GM18870 (cell line): ENCODE measurements at regions not wholly inside any gene's neighbourhood (a gene's known extent, or its start where the extent isn't known, plus 50 kb on each side); places are given as distances from the start of the nearest gene placed in this dataset.

Experiments
- ATAC-seq: cut with Tn5 transposase; IDR thresholded peaks from one replicate; pipeline ENCODE4 v1.9.1; 2021; ENCODE audit warnings: moderate library complexity; ENCODE audit not compliant: unreplicated experiment

- ATAC-seq, result no peak
These were observed 356.3 kb upstream of the HSF2 start for GRCh38 chr6:122042960-122043735.

- no peak for ATAC-seq
These were observed 350.9 kb upstream of the HSF2 start for GRCh38 chr6:122048570-122048969.

- no peak for ATAC-seq
These were observed 350.1 kb upstream of the HSF2 start for GRCh38 chr6:122049341-122049740.

DNA sequence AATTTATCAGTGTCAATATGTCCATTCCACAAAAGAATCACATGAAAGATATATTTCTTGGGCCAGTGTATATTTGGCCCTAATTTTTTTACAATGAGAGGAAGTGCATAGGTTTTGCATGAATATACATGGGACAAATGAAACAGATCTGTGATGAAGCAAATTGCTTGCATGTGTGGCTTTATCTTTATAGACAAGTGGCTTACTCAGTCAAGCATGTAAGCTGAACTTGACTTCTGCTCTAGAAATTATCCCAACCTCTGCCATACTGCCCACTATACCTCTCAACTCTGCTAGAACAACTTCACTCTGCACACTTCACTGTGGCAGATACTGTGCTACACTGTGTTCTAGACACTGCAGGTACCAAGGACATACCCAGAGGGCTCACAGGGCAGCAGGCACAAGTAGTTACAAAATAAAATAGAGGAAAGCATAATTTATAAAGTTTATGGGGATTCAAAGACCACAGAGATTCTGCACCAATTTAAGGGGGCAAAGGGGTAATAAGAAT is 349.2 kb upstream of the HSF2 start:
- no peak for ATAC-seq

- no peak for ATAC-seq
These were observed 347.0 kb upstream of the HSF2 start for GRCh38 chr6:122052346-122052900.

- no peak for ATAC-seq
These were observed 339.5 kb upstream of the HSF2 start for GRCh38 chr6:122059918-122060317.

- ATAC-seq, result no peak
These were observed 337.6 kb upstream of the HSF2 start for GRCh38 chr6:122061855-122062254.

- no peak for ATAC-seq
These were observed 336.4 kb upstream of the HSF2 start for GRCh38 chr6:122063076-122063475.

DNA sequence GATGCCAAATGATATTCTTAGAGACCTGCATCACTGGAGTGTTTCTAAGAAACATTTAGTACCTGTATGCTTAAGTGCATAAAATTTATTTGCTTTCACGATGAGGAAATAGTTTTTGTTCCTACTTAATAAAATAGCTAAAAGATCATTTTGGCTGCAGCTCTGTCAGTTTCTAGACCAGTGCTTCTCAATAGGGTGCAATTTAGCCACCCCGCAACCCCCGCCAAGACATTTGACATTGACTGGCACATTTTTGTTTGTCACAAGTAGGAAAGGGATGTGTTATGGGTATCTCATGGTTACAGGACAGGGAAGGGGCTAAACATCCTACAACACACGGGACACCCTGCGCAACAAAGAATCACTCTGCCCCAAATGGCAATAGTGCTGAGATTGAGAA is 335.7 kb upstream of the HSF2 start:
- ATAC-seq, result no peak

GRCh38 chr6:122066200-122066599 is 333.3 kb upstream of the HSF2 start:
- ATAC-seq, result no peak

- no peak for ATAC-seq
These were observed 331.1 kb upstream of the HSF2 start for GRCh38 chr6:122068291-122068769.

DNA sequence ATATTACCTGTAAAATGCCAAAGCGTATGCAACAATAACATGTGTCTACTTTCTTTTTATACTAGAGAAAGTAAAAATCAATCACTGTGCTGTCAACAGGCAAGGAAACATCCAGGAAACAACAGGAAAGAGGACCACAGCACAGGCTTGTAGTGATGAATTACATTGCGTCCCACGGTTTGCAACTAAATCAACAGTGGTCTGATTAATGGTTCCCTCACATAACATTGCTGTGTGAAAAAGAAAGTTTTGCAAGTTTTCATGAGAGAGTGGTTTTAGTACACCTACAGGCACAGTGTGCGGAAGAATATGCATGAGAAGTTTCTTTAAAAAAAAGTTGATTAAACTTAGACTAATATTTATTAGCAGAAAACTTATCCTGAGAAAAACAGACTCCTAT is 329.5 kb upstream of the HSF2 start:
- ATAC-seq, result no peak

DNA sequence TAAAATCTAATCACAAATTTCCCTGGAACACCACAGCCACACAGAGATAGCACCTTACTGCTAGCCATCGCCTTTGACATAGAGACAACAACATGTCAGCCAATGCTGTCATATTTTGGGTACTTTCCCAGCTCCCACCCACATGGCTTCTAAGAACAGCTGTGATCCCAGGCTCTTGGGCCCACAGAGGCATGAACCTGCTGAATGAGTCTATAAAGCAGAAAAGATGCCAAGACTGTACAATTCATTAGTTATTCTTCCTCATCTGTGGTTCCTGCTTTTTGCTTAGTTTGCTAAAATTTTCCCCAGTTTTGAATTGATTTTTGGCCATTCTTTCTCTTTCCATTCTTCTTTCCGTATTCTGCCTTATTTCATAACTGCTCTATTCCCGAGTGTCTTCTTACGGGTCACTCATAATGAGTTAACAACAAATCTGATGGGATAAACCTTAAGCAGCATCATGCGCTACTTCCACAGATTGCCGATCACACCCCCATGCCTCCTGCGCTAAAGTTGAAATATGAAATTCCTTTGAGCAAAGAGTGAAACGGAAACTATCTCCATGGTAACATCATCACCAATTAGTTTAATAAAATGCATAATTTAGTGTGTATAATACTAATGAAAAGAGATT is 327.3 kb upstream of the HSF2 start:
- no peak for ATAC-seq

DNA sequence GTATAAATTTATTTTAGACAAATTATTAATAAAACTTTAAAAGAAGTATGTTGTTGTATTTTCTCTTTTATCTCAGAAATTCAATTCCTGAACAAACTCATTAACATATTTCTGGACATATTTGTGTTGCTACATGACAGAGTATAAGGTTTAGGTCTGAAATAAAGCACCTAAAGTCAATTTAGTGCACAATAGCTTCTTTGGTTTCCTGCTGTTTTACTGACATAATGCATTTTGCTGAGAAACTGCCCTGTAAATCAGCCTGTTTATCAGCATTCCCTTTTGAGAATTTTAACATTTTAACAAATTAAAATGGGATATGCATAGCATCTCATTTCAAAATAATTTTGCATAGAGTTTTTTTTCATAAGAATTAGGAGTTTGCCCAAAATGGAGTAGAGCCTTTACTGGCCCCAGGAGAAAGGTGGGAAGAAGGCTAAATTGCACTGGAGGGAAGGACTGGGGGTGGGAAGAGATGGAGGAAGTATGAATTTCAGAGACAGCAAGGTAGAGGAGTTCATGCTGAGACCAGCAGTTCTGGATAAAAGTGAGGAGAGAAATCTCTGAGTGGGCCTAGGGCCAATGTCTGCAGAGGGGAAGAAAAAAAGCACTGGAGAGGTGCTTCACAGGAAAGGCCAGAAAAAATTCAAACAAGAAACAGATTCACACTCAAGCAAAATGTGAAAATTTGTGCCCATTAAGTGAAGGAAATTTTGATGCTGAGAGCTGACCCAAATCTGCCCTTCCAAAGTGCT is 324.2 kb upstream of the HSF2 start:
- no peak for ATAC-seq

- ATAC-seq, result no peak
These were observed 323.5 kb upstream of the HSF2 start for GRCh38 chr6:122075917-122076316.

- ATAC-seq, result no peak
These were observed 321.8 kb upstream of the HSF2 start for GRCh38 chr6:122077603-122078002.

DNA sequence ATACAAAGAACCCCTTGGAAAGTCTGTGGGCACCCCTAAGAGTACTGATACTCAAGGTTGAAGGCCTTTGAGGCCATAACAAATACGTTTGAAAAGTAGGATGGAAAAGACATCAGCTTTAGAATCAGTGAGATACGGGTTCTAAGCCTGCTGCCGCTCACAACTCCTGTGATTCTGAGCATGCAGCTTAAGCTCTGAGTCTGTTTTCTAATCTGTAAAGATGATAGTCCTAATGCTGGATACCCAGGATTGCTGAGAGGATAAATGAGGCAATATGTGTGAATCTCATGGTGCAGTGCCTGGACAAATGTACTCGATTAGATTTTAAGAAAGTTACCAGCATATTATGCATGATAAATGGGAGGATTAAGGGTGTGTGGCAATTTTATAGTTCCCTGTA is 321.0 kb upstream of the HSF2 start:
- ATAC-seq, result no peak

DNA sequence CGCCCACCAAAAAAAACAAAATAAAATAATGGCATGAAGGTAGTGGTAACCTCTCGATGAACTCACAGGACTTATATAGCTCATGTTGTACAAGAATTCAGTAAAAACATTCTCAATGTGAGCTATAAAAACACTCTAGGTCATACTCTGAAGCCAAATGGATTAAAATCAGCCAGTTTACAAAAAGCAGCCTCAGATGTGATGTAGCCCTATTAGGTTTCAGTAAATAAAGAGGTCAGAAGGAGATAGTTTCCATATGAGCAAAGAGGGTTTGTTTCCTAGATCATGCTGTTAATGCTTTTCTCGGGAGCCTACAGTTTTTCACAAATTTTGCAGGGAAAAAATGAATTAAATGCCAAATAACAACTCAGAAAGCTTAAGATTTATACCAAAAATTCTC is 319.5 kb upstream of the HSF2 start:
- ATAC-seq, result no peak

DNA sequence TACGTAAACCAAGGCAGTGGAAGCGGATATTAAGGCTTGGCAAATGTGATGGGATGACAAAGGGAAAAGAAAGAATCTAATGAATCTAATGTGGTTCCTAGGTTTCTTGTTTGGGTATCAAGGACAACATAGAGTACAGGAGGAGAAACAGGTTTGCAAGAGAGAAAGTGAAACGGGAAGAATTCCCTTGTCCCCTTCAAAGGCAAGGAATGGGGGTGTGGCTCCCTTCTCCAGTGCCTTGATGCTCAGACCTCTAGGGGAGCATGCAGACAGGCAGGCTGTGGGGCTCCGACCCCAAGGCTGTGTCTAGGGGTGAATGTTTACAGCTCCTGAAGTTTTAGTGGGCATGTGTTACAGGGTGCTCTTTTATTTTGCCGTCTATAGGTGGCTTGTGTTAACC is 317.5 kb upstream of the HSF2 start:
- no peak for ATAC-seq

DNA sequence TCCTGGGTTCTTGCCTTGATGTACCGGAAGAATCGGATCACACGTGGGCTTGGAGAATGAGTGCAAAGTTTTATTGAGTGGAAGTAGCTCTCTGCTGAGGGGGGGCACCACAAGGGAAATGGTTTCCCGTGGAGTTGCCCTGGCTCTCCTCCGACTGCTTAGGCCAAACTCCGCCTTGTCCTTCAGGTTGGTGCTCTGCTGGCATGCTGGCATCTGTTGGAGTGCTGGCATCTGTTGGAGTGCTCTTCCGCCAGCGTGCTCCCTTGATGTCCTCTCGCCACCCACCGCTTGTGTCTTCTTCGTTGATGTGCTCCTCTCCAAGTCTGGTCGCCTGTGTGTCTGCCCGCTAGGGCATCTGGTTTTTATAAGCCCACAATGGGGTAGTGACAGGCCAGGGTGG is 317.1 kb upstream of the HSF2 start:
- no peak for ATAC-seq

GRCh38 chr6:122092366-122092765 is 307.1 kb upstream of the HSF2 start:
- no peak for ATAC-seq
